SK-N-SH (cell line): ENCODE measurements at regions not wholly inside any gene's neighbourhood (a gene's known extent, or its start where the extent isn't known, plus 50 kb on each side); places are given as distances from the start of the nearest gene placed in this dataset.

Source experiments
- CTCF ChIA-PET: fragments of 300-600, 350-600 bp; formaldehyde crosslinking; extraction: SDS; loops from one replicate; lab custom pipeline; 2021; lab: Yijun Ruan, JAX
- POLR2A ChIA-PET: fragments of 350-600 bp; sonication (Branson Sonifier 250); formaldehyde crosslinking; extraction: SDS; loops from one replicate; lab custom pipeline; 2020; ENCODE audit warnings: antibody characterized with exemption, inconsistent platforms; lab: Yijun Ruan, JAX
- DNase-seq: peaks from one replicate; pipeline ENCODE4 v3.0.0; 2012
- H2AFZ ChIP-seq: fragments of 200-600 bp; sonication (generic); 2 replicates; pipeline ENCODE4 v1.8.1; 2016; ENCODE audit warnings: antibody characterized with exemption, mild to moderate bottlenecking, low read depth
- H3F3A ChIP-seq: fragments of 200-600 bp; sonication (generic); replicated peaks from 2 replicates; pipeline ENCODE3; 2016; ENCODE audit warnings: antibody characterized with exemption, mild to moderate bottlenecking; ENCODE audit not compliant: insufficient read depth
- H3K27ac ChIP-seq, 2 experiments: fragments of 200-500 bp in 1 of 2; fragments of 200-600 bp in 1 of 2; sonication (Bioruptor generic) in 1 of 2; sonication (generic), shearing (Covaris generic) in 1 of 2; 2 replicates each; pipeline versions ENCODE4 v1.5.1 to v1.6.1; 2014 to 2016; ENCODE audit warnings: low read depth in 2 of 2, inconsistent platforms in 1 of 2, low read length in 1 of 2, mild to moderate bottlenecking in 1 of 2, mixed read lengths in 1 of 2
- H3K27me3 ChIP-seq: fragments of 200-600 bp; sonication (generic), shearing (Covaris generic); 2 replicates; pipeline ENCODE4 v1.6.1; 2016; ENCODE audit warnings: mixed run types; ENCODE audit not compliant: insufficient read depth
- H3K36me3 ChIP-seq, 2 experiments: fragments of 200-500 bp in 1 of 2; fragments of 200-600 bp in 1 of 2; sonication (Bioruptor generic) in 1 of 2; sonication (generic) in 1 of 2; replicated peaks in 1 of 2; 2 replicates each; pipeline versions ENCODE3 to v1.5.1; 2014 to 2016; ENCODE audit warnings: low read length in 1 of 2, mild to moderate bottlenecking in 1 of 2; ENCODE audit not compliant: insufficient read depth in 2 of 2, control insufficient read depth in 1 of 2
- H3K4me1 ChIP-seq, 2 experiments: fragments of 200-500 bp in 1 of 2; fragments of 200-600 bp in 1 of 2; sonication (Bioruptor generic) in 1 of 2; sonication (generic), shearing (Covaris generic) in 1 of 2; 2 replicates each; pipeline versions ENCODE4 v1.5.1 to v1.6.1; 2014 to 2016; ENCODE audit warnings: low read depth in 1 of 2, low read length in 1 of 2, mixed run types in 1 of 2; ENCODE audit not compliant: insufficient read depth in 2 of 2, control insufficient read depth in 1 of 2
- H3K4me2 ChIP-seq: fragments of 200-600 bp; sonication (generic), shearing (Covaris generic); 2 replicates; pipeline ENCODE4 v1.6.1; 2017; ENCODE audit warnings: mixed run types
- H3K4me3 ChIP-seq, 2 experiments: fragments of 200-500 bp in 1 of 2; fragments of 200-600 bp in 1 of 2; sonication (Bioruptor generic) in 1 of 2; sonication (generic), shearing (Covaris generic) in 1 of 2; 2 replicates each; pipeline versions ENCODE4 v1.5.1 to v1.8.1; 2014 to 2016; ENCODE audit warnings: low read depth in 2 of 2, inconsistent platforms in 1 of 2, low read length in 1 of 2, mild to moderate bottlenecking in 1 of 2, mixed read lengths in 1 of 2, moderate library complexity in 1 of 2
- H3K79me2 ChIP-seq: fragments of 200-600 bp; sonication (generic); 2 replicates; pipeline ENCODE4 v1.8.1; 2017; ENCODE audit warnings: mild to moderate bottlenecking; ENCODE audit not compliant: insufficient read depth
- H3K9ac ChIP-seq: fragments of 200-600 bp; sonication (generic); 2 replicates; pipeline ENCODE4 v1.6.1; 2017; ENCODE audit warnings: mixed run types
- H3K9me2 ChIP-seq: fragments of 200-600 bp; sonication (generic); 2 replicates; pipeline ENCODE4 v1.6.1; 2017; ENCODE audit warnings: mixed run types
- H3K9me3 ChIP-seq: fragments of 200-600 bp; sonication (generic); 2 replicates; pipeline ENCODE4 v1.6.1; 2017; ENCODE audit warnings: mixed run types, mild to moderate bottlenecking, moderate library complexity
- H4K20me1 ChIP-seq: fragments of 200-600 bp; sonication (generic); 2 replicates; pipeline ENCODE4 v1.6.1; 2017; ENCODE audit warnings: mild to moderate bottlenecking, mixed run types; ENCODE audit not compliant: insufficient read depth
- CHD2 ChIP-seq: fragments of 150-350 bp; IDR thresholded peaks from 2 replicates; pipeline ENCODE4 v1.6.1; 2018; ENCODE audit warnings: low read length; ENCODE audit not compliant: partially characterized antibody
- EZH2phosphoT487 ChIP-seq: fragments of 200-600 bp; sonication (generic); IDR thresholded peaks from 2 replicates; pipeline ENCODE4 v1.6.1; 2017; ENCODE audit warnings: low read depth, mixed run types, mild to moderate bottlenecking, antibody characterized with exemption, moderate library complexity, borderline replicate concordance
- FOXM1 ChIP-seq: IDR thresholded peaks from 2 replicates; pipeline ENCODE4 v1.4.0; 2012; ENCODE audit warnings: low read depth, mild to moderate bottlenecking
- GABPA ChIP-seq: IDR thresholded peaks from 2 replicates; pipeline ENCODE4 v1.4.0; 2012; ENCODE audit warnings: low read depth, mild to moderate bottlenecking
- IRF3 ChIP-seq: fragments of 150-350 bp; IDR thresholded peaks from 2 replicates; pipeline ENCODE4 v1.6.1; 2016; ENCODE audit warnings: mild to moderate bottlenecking, low read depth, low read length
- MAX ChIP-seq: IDR thresholded peaks from 2 replicates; pipeline ENCODE4 v1.4.0; 2012; ENCODE audit warnings: low read depth
- NFIC ChIP-seq: IDR thresholded peaks from 2 replicates; pipeline ENCODE4 v1.4.0; 2012; ENCODE audit warnings: borderline replicate concordance
- RCOR1 ChIP-seq: fragments of 150-350 bp; IDR thresholded peaks from 2 replicates; pipeline ENCODE4 v1.6.1; 2017; ENCODE audit warnings: antibody characterized with exemption, low read length
- REST ChIP-seq: IDR thresholded peaks from 2 replicates; pipeline ENCODE4 v1.6.1; 2012; ENCODE audit warnings: mild to moderate bottlenecking, low read depth, low read length, moderate library complexity
- RFX5 ChIP-seq: IDR thresholded peaks from 2 replicates; pipeline ENCODE4 v1.6.1; 2012; ENCODE audit warnings: mild to moderate bottlenecking, improper control_type of control experiment, low read length
- SIN3A ChIP-seq: IDR thresholded peaks from 2 replicates; pipeline ENCODE4 v1.6.1; 2012; ENCODE audit warnings: low read depth, mild to moderate bottlenecking, low read length, moderate library complexity, borderline replicate concordance
- TAF1 ChIP-seq: IDR thresholded peaks from 2 replicates; pipeline ENCODE4 v1.6.1; 2012; ENCODE audit warnings: low read depth, mild to moderate bottlenecking, low read length, moderate library complexity, borderline replicate concordance
- TCF12 ChIP-seq: IDR thresholded peaks from 2 replicates; pipeline ENCODE4 v1.4.0; 2012
- WGBS: methylation state at CpG from one replicate; pipeline ENCODE4 v1.1.6; 2017; ENCODE audit warnings: low lambda C conversion rate; 5-methylcytosine and 5-hydroxymethylcytosine counted together

DNA sequence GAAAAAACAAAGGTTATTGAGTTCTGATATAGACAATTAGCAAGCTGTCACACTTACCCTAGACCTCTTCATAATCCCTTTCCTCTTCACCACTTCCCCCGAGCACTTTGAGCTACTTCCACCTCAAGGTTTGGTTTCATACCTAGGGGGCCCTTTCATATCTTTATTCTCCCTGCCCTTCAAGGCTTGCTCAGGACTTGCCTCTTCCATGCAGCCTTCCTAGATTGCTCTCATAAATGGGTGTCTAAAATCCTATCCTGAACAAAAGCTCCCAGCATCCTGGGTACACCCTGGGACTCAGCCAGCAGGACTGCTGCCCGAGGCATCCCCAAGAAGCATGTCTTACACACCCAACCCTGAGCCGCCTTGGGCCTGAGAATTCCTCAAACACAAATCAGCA lies 157.3 kb downstream of the C5orf15 start:
- DNase-seq = no peak

More for the DNA sequence above, 157.3 kb downstream of the C5orf15 start:
- H3K4me3 ChIP-seq = no peak overlapping the region
- CTCF ChIA-PET = interaction anchor here (0.7 to 3.1 kb wide), 3 partner anchors 10 to 58 kb away, joined by 3 to 11 read pairs (median 5); no protein-coding TSS in a partner anchor
- no peaks in the 10 kb centered on the region; a peak in 1 of 4 replicates for H3K4me1 ChIP-seq
- 29% methylated on average over 2 of the region's 3 CpGs for WGBS
- H3K27me3 ChIP-seq = peaks cover 9% of the 10 kb centered on the region; the same call in 1 of the 2 replicates
- H3K27ac ChIP-seq = no peak overlapping the region
- no peaks in the 10 kb centered on the region for H3K79me2 ChIP-seq
- H3K9ac ChIP-seq = no peak overlapping the region
- H3K9me2 ChIP-seq = no peaks in the 10 kb centered on the region
- no peak for TF ChIP-seq TAF1
- TF ChIP-seq CHD2 = no peak
- no peak for TF ChIP-seq NFIC
- no peak for TF ChIP-seq EZH2phosphoT487
- TF ChIP-seq RFX5 = no peak
- TF ChIP-seq IRF3 = no peak
- TF ChIP-seq MAX = no peak
- TF ChIP-seq GABPA = no peak
- TF ChIP-seq RCOR1 = no peak
- no peak for TF ChIP-seq FOXM1
- no peak for TF ChIP-seq TCF12
- no peak for TF ChIP-seq REST
- no peak for TF ChIP-seq SIN3A
- TF ChIP-seq, all 33 proteins: peak for 0
- Histone ChIP-seq H4K20me1 (no peaks in the 10 kb centered on the region), H3K4me2 (no peak overlapping the region), H3K9me3 (no peaks in the 10 kb centered on the region), H3F3A (no peaks in the 10 kb centered on the region), H3K36me3 (no peaks in the 10 kb centered on the region), H2AFZ (no peak overlapping the region)
- POLR2A ChIA-PET = no interaction called here
